ENCODE measurements at regions not wholly inside any gene's neighbourhood (a gene's known extent, or its start where the extent isn't known, plus 50 kb on each side); places are given as distances from the start of the nearest gene placed in this dataset.
"Not testable (repeated sequence)": the region's sequence is repeated elsewhere in the genome, so short reads cannot be mapped to it uniquely, and the experiment has no call there.

DNA sequence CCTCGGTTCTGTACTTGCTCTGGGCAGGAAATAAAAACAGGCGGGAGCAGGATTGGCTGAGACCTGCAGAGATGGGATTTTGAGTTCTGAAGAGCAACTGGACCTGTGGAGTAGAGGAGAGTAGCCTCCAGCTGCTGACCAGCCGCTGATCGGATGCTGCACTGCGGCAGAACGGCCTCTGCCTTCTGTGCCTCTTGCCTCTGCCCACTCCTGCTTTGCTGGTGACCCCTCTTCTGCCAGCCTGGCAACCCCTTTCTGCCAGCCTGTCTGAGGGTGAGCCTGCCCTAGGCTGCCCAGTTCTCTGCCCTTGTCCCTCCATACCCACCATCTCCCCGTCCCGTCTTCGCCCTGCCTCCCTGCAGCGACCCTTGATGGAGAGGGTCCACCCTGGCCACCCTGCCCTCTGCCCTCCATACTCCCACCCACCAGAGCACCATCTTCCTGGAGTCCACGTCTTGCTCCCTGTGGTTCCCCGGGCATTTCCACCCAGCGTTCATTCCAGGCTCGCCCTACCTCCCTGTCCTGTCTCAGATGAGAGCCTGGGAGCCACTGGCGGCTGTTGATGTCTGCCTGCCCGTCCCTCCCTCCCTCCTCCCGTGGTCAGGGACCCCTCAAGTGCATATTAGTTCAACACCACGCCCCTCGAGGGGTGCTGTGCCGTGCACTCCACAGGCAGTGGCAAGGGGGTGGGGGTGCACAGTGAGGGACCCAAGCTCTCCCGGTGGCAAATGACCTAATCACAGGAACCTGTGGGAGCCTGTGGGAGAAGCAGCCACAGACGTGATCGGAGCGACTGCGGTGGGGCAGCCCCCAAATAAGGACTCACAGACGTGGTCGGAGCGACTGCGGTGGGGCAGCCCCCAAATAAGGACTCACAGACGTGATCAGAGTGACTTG, 863.3 kb downstream of the TBC1D22A start:
- no peak for DNase-seq (ENCODE audit: low spot score)

DNA sequence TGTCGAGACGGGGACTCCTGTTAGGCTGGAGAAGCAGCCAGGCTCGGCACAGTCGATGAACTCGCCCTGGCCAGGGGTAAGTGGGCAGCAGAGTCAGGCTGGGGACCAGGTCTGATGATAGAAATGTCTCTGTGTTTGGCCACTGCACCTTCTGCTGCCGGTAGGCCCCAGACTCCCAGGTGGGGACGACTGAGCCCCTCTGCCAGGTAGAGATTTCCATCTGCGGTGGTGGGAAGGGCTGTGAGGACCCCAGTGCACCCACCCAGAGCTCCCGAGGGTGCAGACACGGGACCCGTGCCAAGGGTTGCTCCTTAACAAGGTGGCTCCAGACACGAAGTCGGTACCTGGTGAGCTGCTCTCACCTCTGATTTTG, 862.5 kb downstream of the TBC1D22A start:
- no peak for DNase-seq (ENCODE audit: low spot score)

DNA sequence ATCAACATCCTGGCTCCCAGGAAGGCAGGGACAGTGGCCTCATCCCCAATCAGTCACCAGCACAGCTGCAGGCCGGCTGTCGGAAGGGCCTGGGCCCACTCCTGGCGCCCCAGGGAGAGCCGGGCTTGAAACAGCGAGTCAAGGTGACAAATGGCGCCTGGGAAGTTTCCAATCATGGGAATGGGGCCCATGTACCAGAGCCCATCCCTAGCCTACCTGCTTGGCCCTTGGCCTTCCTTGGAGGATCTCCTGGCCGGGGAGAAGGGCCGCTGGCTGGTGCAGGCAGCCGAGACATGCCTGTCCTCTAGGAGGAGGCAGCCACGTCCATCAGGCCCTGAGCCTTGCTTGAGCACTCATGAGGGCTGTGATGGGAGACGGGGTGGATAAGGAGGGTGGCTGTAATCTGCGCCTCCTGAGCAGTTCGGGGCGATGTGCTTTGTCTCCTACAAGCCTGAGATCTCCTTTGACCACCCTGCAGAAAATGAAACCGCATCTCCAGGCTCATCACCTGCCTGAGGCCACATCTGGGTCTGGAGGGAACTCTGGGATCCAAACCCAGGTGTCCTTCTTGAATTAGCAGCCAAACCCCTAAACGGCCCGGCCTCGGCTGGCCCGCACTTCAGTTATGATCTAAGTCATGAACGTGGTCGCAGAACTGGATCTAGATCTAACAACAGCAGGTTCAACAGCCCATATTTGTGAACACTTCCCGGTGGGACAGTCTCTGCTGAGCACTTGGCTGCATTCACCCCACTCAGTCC, 862.0 kb downstream of the TBC1D22A start:
- DNase-seq (ENCODE audit: low spot score): no peak

DNA sequence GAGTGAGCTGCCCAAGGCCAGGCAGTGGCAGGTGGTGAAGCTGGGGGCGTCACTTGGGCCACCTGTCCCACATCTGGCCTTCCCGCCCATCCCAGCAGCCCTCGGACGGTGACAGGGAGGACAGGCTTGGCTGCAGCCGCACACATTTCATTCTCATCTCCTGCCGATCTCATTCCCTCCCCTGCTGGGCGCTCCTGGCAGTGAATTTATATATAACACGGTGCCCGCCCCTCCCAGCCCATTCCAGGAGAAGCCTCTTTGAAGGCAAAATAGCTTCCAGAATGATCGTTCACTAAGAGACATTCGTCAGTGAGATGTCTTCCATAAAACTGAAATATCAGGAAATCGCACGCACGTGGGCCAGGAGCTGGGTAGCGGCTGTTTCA, 861.3 kb downstream of the TBC1D22A start:
- DNase-seq (ENCODE audit: low spot score): no peak

DNA sequence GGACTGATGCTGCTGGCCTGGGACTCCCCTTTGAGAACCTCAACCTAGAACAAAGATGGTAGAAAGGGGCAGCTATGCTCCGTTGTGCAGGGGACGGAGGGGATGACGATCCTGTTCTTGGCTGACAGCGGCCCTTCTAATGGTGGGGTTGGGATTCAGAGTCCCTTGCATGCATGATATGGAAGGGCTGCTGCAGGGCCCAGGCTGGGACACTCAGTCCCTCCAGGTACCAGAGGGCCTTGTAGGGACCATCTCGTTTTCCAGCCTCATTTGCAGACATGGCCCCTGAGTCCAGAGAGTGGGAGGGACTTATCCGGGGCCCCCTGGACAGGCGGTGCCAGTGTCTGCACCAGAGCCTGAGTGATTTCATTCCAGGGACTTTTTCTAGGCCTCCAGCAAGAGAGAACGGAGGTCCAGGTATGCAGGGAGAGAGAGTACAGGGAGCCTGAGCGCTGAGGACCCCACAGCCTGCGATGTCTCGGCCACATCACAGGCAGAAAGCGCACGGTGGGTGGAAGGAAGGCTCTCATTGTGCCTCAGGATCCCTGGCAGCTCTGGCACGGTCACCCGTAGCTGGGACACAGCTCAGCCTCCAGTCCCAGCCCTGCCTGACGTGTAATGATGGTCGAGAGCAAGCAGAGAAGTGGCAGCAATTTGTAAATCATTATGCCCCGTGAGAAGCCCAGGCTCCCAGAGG, 860.8 kb downstream of the TBC1D22A start:
- no peak for DNase-seq (ENCODE audit: low spot score)

DNA sequence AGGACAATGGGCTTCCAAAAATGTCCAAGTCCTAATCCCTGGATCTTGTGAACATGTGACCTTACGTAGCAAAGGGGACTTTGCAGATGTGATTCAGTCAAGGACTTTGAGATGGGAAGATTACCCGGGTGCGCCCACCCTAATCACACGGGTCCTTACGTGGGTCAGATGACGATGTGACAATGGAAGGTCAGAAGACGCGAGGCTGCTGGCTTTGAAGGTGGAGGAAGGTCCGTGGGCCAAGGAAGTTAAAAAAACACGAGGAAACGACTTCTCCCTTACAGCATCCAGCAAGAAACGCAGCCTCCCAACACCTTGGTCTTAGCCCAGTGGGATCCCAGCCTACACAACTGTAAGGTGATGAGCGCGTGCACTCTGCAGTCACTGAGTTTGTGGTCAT, 860.1 kb downstream of the TBC1D22A start:
- no peak for DNase-seq (ENCODE audit: low spot score)

DNA sequence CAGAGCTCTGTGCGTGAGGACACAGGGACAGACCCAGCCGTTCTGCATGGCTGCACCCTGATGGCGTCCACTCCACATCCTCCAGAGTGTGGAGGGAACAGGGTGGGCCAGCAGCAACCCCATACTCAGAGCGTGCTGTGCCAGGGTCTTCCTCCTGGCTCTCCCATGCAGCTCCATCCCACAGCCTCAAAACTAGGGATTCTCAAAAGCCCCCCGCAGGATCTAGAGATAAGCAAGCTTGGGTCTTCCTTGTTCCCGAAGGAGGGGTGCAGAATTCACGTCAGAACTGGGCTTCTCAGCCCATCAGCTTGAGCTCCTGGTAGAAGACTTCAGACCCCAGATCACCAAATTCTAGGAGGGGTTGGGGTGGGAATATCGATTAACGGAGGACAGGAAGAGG, 858.8 kb downstream of the TBC1D22A start:
- no peak for DNase-seq (ENCODE audit: low spot score)

DNA sequence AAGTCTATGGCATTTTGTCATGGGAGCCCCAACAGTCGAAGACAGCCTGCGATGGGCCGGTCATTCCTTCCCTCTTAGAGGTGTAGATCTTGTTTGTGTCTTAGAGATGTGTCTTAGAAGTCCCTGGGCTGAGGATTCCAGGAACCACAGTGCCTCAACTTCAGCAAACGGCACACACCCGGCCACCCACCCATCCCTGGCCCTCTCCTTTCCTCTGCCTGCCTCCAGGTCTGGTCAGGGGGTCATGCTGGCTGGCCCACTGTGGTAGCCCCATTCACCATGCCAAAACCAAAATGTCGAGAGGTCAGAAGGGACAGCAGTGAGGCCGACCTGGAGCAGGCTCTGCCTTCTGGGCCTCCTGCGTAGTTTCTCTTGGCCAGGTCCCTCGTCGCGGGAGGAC, 857.9 kb downstream of the TBC1D22A start:
- DNase-seq (ENCODE audit: low spot score): no peak

DNA sequence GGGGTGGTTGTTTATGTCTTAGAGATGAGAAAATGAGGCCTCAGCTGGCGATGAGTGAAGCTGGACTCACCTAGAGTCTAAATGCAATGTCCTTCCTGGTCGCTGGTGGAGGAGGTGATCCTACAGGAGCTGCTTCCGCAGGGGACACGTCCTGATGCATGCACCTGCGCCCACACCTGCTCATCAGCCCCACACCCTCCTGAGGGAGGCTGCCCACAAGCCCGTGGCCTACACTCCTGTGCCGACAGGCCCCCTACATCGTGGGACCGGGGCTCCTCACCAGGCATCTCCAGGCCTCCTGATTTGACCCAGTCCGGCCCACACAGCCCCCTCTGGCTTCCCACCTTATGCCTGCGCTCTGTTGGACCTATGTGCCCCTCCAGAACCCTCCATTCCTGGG, 857.2 kb downstream of the TBC1D22A start:
- no peak for DNase-seq (ENCODE audit: low spot score)

DNA sequence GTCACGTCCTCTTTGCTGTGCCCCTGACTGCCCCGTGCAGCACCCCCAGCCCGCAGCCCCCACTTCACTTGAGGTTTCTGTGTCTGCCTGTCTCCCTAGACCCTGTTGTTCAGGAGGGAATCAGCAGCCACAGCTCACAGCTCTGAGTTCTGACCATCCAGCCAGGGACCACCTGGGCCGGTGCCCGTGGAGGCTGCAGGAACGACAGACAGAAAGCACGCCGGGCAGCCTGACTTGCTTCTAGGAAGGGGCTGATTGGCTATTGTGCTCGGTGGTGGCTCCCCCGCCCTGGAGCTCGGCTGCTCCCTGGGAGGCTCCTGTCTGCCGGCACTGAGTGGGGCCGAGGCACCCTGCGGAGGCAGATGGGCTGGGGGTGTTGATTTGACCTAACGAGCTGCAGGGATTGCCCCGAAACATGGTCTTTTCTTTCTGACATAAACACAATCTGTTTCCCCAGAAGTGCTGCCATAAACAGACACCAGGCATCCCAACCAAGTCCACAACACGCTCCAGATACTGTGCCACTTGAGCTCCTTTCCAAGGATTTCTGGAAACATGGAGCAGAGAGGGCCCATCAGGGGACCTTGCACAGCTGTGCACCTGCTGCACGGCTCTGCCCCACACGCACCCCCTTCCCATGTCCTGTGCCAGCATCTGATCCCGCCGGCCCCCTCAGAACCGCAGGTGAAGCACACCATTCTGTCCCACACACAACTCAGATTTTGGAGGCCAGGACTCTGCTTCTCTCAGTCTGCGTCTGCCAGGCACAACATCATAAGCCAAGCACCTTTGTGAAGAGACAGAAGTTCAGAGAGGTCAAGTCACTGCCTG, 855.9 kb downstream of the TBC1D22A start:
- DNase-seq (ENCODE audit: low spot score): no peak

DNA sequence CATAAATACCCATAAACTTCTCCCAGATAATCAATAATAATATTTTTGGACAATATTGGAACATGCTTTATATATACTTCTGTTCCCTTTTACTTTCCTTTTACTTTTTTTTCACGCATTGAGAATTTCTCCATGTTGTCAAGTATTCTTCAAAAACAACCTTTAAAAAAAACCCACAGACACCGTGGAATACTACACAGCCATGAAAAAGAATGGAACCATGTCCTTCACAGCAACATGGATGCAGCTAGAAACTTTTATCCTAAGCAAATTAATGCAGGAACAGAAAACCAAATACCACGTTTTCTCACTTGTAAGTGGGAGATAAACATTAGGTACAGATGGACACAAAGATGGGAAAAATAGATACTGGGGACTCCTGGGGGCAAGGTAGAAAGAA, 854.7 kb downstream of the TBC1D22A start:
- DNase-seq (ENCODE audit: low spot score): no peak

DNA sequence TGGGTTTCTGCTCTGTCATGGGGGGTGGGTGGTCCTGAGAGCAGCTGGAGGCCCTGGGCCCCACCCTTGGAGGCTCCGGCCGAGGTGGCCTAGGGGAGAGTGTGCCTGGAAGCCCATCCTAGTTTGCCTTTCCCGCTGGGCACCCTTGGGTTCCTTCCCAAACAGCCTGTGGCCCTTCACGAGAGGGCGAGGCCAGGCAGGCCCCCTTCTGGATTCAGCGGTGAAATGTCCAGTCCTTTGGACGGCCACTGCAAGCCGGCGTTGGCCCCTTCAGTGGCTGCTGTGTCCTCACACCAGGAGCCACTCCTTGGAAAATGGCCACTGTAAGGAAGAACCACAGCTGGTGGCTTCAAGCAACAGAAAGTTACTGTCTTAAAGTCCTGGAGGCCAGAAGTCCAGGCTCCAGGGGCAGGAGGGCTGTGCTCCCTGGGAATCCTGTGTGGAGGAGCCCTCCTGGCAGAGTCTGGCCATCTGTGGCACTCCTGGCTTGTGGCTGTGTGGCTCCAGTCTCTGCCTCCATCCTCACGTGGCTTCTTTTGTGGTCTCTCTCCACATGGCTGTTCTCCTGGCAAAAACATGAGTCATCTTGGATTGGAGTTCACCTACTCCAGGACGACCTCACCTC, 854.1 kb downstream of the TBC1D22A start:
- DNase-seq (ENCODE audit: low spot score): no peak

DNA sequence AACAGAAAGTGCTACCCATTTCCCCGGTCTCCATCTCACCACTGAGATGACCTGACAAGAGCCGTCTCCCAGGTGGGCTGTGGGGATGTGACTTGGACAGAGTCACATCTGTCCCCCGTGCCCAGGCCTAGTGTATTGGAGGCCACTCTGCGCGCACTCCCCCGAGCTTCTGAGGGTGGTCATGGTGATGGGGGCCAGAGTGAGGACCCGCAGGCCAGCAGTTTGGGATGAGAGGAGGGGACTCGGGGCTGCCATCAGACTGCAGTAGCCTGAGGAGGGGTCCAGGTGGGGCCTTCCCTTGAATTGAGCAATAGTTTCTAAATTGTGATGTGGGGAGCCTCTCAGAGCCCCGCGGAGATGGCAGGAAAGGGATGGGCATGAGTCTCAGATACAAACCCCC, 852.6 kb downstream of the TBC1D22A start:
- no peak for DNase-seq (ENCODE audit: low spot score)

DNA sequence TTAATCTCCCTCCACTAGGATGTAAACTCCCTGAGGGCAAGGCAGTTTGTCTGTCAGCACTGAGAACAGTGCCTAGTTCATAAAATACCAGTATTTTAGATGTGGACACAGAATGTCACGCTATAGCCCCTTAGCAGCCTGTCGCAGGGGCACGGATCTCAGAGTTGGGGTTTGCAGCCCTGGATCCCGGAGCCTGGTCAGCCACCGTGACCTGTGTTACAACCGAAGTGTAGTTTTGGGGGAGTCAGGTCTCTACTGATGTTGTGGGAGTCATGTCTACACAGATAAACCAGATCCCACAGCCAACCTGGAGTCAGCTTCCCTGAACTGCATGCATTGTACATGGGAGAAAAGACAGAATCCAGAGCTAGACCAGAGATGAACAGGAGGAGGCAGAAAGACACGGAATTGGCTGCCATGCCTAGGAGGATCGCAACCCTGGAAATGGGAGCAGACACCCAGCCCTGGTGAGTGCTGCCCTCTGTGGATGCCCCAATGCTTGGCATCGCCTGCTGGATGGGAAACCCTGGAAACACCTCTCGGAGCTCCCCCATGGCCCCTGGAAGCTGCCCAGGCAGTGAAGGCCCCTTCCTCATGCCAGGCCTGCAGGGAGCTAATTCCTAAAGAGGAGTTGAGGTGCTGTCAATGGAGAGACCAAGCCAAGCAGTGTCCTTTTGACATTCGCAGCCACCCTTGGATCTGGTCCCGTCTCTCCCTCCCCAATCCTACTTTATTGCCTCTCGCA, 851.3 kb downstream of the TBC1D22A start:
- no peak for DNase-seq (ENCODE audit: low spot score)

DNA sequence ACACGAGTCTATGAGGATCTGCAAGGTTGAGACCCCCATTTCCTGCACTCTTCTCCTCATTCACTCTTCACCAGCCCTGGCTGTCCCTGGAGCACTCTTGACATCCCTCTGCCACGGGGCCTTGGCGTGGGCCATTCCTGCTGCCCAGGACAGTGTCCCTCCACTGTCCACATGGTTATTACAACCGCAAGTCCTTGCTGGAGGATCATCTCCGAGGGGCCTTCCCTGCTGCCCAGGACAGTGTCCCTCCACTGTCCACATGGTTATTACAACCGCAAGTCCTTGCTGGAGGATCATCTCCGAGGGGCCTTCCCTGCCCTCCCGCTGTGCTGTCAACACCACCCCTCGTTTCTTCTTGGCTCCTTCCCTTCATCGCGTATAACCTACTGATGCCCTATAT, 850.7 kb downstream of the TBC1D22A start:
- DNase-seq (ENCODE audit: low spot score): not testable (repeated sequence)

DNA sequence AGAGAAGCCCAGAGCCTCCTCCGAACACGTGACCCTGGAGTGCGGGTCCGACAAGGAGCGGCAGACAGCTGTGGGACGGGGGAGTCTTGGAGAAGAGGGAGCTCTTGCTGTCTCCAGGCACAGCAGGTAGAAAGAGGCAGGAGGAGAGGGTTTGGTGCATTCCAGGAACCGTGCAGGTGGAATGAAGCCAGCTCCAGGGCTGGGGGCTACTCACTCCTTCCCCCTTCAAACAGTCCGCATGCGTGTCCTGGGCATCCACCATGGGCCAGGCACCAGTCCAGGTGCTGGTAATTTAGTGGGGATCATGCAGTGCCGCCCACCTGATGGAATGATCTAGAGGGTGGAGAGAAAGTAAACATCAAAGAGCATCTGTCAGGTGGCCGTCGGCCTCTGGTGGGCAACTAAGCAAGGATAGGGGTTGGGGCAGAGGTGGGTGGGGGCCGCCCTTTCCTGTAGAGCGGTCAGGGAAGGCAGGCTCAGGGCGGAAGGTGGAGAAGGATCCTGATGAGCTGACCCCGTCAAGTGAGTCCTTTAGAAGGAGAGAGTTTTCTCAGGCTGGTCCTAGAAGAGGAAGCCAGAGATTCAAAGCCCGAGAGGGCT, 850.0 kb downstream of the TBC1D22A start:
- no peak for DNase-seq (ENCODE audit: low spot score)

DNA sequence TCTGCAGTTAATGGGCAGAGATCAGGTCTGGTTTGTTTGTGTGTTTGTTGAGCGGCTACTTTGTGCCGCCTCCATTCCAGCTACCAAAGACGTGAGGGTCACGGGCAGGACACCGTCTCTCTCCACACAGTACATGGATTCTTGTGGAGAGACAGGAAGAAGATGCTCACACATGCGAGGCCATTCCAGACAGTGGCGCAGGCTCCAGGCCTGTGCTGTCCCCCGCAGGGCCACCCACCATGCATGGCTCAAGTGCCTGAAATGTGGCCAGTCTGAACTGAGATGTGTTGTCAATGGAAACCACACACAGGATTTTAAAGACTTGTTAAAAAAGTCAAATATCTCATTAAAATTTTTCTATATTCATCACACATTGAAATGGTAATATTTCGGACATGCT, 848.3 kb downstream of the TBC1D22A start:
- DNase-seq (ENCODE audit: low spot score): no peak

DNA sequence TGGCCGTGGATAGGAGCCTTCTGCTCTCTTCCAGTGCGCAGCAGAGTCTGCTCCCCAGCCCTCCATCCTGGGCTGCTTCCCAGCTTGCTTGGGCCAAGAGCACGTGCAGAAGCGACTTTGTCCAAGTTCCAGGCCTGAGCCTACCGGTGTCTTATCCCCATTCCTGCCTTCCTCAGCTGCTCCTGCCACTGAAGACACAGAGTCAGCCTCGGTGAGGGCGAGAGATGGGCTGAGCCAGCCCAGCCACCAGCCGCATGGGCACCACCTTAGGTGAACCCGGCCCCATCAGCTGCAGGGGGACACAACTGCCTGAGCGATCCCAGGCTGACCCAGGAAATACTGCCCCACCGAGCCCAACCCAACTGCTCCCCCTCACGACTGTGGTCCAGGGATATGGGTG, 847.8 kb downstream of the TBC1D22A start:
- no peak for DNase-seq (ENCODE audit: low spot score)

DNA sequence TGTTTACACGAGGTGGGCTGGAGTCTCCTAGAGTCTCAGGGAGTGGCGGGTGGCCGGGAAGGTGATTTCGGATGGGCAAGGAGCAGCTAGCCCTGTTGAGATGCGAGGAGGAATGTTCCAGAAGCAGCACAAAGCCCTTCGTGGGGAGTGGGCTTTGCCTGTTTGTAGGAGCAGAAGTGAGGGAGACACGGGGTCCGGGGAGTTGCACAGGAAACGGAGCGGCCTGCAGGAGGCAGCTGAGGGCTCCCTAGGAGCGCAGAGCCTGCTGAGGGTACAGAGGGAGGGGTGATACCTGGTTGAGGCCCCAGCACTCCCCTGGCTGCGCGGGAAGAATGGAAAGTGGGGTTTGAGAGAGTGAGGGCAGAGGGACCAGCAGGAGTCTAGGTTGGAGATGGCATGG, 847.2 kb downstream of the TBC1D22A start:
- no peak for DNase-seq (ENCODE audit: low spot score)

DNA sequence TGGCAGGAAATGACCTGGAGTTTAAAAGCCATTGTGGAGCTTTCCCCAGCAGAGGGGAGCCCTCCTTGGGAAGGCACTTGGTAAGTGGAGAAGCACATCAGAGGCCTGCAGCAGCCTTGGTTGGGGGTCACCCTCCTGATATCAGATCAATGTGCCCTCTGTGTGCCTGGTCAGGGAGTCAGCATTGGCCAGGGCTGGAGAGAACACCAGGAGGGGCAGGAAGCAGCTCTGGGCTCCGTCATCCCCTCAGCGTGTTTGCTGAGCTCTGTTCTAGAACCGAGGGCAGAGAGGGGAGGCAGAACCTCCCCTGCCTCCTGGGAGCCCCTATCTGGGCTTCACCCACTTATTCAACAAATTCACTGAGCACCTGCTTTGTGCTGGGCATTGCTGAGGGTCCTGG, 846.0 kb downstream of the TBC1D22A start:
- no peak for DNase-seq (ENCODE audit: low spot score)

Measured in H4 (cell line).